Vagina (tissue), 2 donors: ENCODE measurements at regions not wholly inside any gene's neighbourhood (a gene's known extent, or its start where the extent isn't known, plus 50 kb on each side); places are given as distances from the start of the nearest gene placed in this dataset.

Experiments
- POLR2A ChIP-seq, 2 donors: fragments of 450-650 bp; IDR thresholded peaks; one replicate each; pipeline ENCODE4 v1.6.1; 2017; ENCODE audit warnings: antibody characterized with exemption in 2 of 2, mild to moderate bottlenecking in 2 of 2, moderate library complexity in 2 of 2
- TF ChIP-seq, protein P1 (sequence below), 3 experiments: fragments of 450-650 bp in 2 of 3; fragments of 200-600 bp in 1 of 3; sonication (generic) in 1 of 3; IDR thresholded peaks; one replicate each; pipeline ENCODE4 v1.5.1; 2017 to 2019; ENCODE audit warnings: antibody characterized with exemption in 3 of 3, mild to moderate bottlenecking in 2 of 3, moderate library complexity in 2 of 3

DNA sequence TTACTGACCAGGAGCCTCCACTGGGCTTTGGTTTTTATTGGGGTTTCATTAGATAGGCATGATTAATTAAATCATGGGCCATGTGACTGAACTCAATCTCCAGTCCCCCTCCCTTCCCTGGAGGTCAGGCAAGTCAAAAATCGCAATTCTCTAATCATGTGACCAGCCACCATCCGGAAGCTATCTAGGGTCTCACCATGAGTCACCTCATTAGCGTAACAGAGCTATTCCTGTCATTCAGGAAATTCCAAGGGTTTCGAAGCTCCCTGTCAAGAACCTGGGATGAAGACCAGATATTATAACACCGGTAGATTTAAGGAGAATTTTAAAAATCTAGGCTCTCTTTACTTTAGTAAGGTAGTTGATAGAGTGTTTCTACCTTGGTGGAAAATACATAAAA lies 180.3 kb upstream of the TCF4 start:
- no peak for TF ChIP-seq POLR2A (IDR thresholded peaks at IDR 0.05)
- TF ChIP-seq, protein P1, sequence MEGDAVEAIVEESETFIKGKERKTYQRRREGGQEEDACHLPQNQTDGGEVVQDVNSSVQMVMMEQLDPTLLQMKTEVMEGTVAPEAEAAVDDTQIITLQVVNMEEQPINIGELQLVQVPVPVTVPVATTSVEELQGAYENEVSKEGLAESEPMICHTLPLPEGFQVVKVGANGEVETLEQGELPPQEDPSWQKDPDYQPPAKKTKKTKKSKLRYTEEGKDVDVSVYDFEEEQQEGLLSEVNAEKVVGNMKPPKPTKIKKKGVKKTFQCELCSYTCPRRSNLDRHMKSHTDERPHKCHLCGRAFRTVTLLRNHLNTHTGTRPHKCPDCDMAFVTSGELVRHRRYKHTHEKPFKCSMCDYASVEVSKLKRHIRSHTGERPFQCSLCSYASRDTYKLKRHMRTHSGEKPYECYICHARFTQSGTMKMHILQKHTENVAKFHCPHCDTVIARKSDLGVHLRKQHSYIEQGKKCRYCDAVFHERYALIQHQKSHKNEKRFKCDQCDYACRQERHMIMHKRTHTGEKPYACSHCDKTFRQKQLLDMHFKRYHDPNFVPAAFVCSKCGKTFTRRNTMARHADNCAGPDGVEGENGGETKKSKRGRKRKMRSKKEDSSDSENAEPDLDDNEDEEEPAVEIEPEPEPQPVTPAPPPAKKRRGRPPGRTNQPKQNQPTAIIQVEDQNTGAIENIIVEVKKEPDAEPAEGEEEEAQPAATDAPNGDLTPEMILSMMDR (IDR thresholded peaks at IDR 0.05), result no peak
